Sciatic nerve (tissue), 2 donors: ENCODE measurements at regions not wholly inside any gene's neighbourhood (a gene's known extent, or its start where the extent isn't known, plus 50 kb on each side); places are given as distances from the start of the nearest gene placed in this dataset.

ENCODE experiments used
- ATAC-seq: fragments of 200-7000 bp; cut with Tn5 transposase; one replicate; pipeline ENCODE4 v1.9.1; 2020; ENCODE audit warnings: mild to moderate bottlenecking, moderate library complexity
- DNase-seq: peaks from one replicate; pipeline ENCODE4 v3.0.0-alpha.2; 2020; ENCODE audit warnings: low spot score
- intact Hi-C: fragments of 100-400 bp; cut with DNase I; formaldehyde crosslinking; loops from one replicate; pipeline ENCODE4 v1.14.2; 2022
- donor health status: DM: no; HTN: no; CAD: no.
- donor health status: DM: no; HTN: no; CAD: no.

DNA sequence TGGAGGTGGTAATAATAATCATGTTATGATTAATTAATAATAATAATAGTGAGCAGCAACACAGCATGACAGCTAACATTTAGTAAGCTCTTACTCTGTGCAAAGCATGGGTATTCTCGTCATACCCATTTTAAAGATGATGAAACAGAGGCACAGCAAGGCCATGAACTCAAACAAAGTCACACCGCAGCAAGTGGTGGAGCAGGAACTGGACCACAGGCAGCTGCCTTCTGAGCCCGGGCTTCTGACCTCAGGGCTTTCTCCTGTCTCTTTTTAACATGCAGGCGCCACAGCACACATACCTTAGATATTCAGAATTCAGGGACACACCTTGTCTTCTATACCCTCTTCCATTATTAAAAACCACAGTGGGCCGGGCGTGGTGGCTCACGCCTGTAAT lies 50.7 kb upstream of the SPATA12 start:
- intact Hi-C loops = no loop called here
- DNase-seq = no peak
- ATAC-seq = no peak

DNA sequence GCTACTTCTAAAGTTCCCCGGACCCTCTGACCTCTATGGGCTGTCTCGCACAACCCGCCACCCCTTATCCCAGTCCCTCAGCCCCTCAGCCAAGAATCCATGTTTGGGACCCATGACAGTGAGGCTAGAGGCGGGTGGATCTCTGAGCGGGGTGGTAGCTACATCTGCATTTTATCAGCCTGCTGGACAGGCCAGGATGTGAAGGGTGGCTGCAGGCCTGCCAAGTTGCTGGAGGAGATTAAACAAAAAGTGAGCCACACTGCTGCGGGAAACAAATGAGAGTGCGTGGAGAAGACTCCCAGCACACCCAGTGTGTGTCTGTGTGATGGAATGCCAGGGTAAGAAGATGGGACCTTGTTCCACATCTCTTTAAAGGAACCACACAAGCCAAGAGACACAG lies 51.1 kb upstream of the SPATA12 start:
- ATAC-seq = no peak
- no peak for DNase-seq
- intact Hi-C loops = no loop called here

DNA sequence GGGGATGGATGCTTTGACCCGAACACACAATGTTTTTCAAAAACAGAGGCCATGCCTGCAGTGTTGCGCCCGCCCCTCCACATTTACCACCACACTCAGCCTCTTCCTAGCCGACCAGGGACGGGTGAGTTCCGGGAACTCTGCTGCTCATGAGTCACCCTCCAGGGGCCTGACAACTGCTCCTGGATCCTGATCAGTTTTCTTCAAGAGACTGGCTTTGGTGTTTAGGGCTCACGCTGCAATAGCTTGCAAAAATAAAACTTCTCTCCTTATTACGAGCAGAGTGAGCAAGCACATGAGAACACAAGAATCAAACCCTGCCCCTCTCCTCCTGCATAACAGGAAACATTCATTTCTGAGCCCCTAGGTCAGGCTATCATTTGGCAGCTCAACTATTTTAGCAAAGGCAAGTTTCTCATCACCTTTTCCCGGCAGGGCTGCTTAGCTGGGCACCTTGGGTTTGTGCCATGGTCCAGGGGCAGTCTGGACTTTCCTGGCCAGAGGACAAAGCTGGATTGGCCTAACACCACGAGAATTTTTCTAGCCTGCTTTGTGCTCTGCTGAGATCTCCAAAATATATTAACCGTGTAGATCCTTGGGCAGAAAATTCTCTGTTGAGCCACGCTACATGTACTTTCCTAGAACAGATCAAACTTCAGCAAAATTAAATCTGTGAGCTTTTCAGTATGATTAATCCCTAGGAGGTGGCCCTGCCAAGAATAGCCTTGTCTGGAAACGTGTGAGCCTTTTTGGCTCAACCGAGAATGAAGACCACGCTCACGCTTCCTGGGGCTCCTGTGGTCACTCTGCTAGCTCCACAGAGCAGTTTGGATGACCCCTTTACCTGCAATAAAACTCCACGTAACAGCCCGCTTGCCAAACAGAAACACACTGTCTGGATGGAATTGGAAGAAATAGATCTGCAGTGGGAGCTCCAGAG lies 52.7 kb upstream of the SPATA12 start:
- ATAC-seq = peak; percentile 92

DNA sequence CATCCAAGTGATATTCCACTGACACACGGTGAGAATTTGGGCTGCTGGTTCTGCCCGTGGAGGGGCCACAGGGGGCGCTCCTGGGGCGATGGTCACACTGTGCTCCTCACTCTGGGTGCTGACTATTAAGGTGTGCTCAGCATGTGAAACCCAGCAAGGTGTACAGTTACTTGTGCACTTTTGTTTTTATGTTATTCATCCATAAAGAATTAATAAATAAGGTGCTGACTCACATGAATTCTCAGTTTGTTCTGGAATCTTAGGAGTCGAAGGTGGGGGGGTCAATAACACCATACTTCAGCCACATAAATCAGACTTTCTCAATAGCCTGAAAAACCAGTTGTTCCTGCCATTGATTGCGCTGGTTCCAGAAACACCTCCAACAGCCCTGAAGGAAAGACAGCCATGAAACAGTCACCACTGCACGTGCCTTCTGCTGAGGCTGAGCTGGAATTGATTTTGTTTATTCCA lies 53.5 kb upstream of the SPATA12 start:
- intact Hi-C loops = no loop called here
- ATAC-seq = peak; percentile 42
- DNase-seq = no peak

More for the DNA sequence above, 52.7 kb upstream of the SPATA12 start:
- intact Hi-C loops = no loop called here
- peak; percentile 82 for DNase-seq

DNA sequence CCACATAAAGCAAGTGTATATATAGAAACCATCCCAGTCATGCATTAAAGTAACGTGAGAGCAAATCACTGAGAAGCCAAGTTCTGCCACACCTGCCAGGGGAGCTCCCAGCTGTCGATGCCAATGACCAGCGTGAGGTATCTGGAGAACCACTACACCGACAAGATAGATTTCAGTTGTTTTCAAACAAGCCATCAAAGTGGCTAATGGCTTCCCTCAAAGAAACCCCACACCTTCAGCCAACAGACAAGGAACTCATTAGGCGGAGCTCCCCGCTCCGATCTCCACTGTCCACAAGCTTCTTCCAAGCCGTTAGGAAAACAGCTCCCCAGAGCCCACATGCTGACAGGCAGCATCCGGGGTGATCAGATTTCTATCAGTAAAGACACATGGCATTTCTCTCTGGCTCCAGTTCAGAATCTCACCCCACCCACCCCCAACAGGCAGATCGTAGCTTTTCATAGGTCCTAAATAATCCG lies 54.2 kb upstream of the SPATA12 start:
- ATAC-seq (no peak), DNase-seq (no peak)
- intact Hi-C loops = no loop called here

DNA sequence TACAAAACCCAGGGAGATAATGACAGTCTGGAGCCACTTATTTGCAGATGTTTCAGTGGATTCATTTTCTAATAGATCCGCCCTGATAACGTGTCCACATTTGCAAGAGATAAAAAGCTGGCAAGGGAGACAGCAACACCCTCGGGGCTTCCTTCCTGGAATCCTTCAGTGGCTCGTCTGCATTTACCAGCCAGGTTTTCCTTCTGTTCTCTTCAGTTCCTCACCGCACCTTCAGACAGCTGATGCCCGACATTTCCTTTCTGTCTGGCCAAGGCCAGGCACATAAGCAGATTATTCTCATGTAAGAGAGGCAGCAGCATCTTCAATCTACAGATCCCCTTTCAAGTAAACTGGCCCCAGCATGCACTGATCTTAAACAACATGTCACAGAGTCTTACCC lies 56.2 kb upstream of the SPATA12 start:
- intact Hi-C loops = no loop called here
- DNase-seq (no peak), ATAC-seq (no peak)

DNA sequence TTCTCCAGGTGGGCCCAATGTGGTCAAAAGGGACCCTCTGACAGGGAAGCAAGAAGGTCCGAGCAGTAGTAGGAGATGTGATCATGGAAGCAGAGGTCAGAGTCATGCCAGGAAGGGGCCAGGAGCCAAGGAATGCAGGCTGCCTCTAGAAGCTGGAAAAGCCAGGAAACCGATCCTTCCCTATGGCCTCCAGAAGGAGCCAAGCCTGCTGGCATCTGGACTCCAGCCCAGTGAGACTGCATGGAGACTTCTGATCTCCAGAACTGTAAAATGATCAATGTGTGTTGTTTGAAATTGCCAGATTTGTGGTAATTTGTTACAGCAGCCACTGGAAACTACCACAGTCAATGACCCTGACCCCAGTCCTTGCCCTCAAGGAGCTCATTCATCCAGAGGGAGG lies 56.8 kb upstream of the SPATA12 start:
- DNase-seq (no peak), ATAC-seq (no peak)
- intact Hi-C loops = no loop called here

DNA sequence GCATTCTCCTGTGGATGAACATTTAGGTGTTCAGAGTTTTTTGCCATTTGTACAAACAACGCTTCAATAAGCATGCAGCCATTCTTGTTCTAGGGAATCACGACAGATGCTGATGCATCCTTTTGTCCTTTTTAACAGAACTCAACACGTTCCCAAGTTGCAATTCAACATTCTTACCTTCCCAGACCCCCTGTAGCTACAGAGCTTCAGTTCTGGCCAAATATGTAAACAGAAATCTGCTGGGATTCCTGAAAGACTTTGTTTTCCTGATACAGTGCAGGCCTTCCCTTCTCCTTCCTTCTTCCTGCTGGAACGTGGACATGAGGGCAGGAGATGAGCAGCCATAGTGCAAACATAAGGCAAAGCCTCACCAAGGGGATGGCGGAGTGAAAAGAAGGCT lies 59.1 kb upstream of the SPATA12 start:
- intact Hi-C loops = no loop called here
- no peak for ATAC-seq
- no peak for DNase-seq

DNA sequence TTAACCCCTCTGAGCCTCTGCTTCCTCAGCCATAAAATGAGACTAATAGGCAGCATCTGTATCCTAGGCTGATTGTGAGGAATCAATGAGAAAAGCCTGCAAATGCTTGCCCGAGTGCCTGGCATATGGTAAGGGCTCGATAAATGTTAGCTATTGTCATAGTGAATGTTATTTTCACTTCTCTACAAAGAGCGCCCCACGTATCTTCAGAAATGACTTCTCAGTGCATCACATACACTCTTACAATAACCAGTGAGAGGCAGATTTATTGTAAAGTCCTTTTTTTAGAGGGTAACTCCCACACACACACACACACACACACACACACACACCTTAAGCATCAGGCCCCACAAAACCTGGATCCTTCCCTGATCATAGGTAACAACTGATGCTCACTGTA lies 60.5 kb upstream of the SPATA12 start:
- DNase-seq (no peak), ATAC-seq (no peak)
- intact Hi-C loops = no loop called here

DNA sequence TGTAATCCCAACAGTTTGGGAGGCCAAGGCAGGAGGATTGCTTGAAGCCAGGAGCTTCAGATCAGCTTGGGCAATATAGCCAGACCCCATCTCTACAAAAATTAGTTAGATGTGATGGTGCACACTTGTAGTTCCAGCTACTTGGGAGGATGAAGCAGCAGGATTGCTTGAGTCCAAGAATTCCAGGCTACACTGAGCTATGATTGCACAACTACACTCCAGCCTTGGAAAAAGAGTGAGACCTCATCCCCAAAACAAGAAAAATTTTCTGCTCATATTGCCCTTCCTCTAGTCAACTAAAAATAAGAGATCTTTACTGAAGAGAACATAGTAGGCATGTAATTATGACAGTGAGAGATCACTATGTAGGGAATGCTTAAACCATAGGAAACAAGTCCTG lies 60.9 kb upstream of the SPATA12 start:
- no peak for ATAC-seq
- intact Hi-C loops = no loop called here
- no peak for DNase-seq

DNA sequence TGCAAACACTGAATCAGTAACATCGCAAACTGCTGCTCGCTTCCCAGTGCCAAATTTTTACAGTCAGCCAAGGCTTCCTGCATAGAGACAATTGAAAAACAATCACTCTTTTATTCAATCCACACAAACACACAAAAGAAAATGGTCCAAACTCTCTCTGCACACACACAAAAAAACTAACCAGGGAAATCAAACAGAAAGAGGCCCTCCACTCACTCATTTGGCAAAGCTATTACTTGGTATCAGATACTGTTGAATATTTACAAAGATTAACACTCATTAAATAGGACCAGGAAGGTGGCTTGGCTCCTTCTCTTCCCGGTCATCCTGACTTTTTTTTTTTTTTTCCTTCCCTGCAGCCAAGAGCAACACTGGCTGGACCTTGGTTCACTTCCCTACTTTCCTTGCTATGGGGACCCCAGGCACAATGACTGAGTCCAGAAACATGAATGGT lies 62.4 kb upstream of the SPATA12 start:
- peak; percentile 70 for ATAC-seq
- intact Hi-C loops = no loop called here
- DNase-seq = no peak

DNA sequence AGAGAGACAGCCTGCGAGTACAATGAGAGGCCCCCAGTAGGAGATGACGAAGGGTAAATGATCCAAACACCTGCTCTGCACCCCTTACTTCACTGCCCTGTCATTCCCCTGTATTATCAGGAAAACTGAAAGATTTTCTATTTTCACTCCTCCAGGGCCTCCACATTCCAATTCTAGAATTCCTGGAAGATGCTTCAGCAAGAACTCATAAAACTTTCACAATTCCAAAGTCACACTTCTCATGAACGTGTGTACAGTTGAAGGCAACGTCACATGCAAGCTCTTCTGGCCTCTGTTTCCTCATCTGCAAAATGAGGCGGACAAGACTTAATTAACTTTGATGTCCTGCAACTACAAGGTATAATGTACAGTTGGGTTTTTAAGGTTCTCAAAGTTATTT lies 62.8 kb upstream of the SPATA12 start:
- ATAC-seq (peak; percentile 83), DNase-seq (no peak)
- intact Hi-C loops = no loop called here

DNA sequence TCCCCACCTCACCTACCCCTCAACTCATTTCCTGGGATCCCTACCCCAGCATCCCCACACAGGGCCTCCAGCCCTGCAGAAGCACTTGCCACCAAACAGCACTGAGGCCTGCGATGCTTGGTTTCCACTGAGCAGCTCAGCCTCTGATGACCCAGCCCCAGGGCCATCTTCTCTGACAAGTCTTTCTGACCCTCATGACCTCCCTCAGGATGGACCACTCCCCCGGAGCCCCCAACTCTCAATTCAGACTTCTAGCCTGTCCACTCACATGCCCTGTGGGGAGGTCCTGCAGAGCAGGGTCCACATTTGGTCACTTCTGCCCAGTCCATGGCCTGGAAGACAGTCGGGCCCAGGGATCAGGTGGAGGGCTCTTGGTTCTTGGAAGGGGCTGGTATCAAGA lies 63.4 kb upstream of the SPATA12 start:
- ATAC-seq = no peak
- intact Hi-C loops = no loop called here
- DNase-seq = no peak

DNA sequence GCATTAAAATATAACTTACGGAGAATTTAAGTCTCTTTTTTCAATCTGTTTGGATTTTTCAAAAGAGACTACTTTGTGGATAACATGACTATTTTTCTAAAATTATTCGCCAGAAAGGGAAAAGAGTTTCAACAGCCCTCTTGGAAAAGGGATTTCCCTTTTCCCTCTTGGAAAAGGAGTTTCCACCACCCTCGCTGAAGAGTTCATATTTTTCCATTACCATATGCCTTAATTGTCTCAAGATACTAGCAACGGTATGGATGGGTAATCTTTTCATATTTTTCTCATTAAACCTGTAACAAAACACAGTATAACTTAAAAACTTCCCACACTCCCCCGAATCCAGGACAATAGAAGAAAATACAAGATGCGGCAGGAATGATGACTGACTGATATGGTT lies 66.1 kb upstream of the SPATA12 start:
- intact Hi-C loops = no loop called here
- no peak for DNase-seq
- no peak for ATAC-seq

DNA sequence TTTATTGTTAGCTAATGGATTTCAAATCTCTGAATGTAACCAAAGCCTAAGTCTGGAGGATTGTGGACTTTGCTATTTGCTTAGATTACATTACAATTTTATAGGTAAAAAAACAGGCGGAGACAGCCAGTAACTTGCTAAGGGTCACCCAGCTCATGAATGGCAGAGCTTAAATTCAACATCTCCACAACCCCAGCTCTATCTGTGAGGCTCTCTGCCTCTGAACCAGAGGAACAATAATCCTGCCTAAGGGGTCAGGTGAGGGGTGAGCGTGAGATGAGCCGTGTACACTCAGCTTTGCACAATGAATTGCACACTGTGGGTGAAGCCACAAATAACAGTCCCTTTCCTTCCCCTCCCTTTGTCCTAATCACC lies 69.8 kb upstream of the SPATA12 start:
- intact Hi-C loops = no loop called here
- no peak for ATAC-seq
- DNase-seq = no peak

DNA sequence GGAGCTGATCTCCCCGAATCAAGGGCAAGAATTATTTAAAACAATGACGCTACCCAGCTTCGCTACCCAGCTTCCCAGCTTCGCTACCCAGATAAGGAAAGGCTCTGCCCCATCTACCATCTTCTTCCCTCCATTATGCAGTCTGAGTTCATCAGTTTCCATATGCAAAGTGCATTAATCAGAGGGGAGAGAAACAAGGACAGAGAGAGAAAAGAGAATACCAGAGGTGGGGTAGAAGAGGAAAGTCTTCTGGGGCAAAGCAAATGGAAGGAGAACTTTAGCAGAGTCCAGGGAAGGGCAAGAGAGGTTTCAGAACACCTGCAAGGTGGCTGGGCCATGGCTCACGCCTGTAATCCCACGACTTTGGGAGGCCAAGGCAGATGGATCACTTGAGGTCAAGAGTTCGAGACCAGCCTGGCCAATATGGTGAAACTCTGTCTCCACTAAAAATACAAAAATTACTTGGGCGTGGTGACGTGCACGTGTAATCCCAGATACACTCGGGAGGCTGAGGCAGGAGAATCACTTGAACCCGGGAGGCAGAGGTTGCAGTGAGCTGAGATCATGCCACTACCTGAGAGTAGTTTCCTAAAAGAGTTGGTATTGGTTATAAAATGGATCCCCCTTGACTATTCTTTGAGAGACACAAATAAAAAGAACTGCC lies 70.4 kb upstream of the SPATA12 start:
- no peak for ATAC-seq
- no peak for DNase-seq

DNA sequence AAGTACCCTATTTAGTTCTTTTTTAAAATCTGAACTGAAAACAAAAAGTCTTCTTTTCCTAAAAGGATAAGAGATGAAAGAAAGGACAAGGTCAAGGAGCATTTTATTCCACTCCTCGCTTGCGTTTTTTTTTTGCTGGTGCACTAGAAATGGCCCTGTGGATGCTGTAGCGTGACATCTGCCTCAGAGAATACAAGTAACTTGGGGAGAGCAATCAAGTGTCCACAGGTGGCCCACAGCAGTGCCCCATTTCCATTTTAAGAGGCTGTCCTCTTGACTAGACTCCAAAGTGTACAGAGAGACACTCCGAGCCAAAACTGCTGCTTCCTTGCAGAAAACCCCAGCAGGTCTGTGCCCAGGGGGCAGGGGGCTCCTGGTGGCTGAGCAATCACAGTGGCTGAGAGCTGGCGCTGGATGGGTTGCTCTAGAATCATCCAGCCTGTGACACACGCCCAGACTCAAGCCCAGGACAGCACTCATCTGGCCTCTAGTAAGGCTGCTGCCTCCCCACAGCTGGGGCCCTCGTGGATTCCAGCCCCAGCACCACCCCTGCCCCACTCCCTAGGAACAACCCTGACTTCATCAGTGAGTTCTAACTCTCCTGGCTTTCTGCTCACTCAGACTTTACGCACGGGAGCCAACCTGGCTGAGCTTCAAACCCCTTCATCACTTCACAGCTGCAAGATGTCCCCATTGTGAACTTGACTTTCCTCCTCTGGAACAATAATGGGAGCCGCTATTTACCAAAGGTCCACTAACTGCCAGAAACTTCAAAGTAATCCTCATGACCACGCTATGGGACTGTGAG lies 71.1 kb upstream of the SPATA12 start:
- intact Hi-C loops = loop anchor here (5.0 kb wide), 1 partner anchor 287 kb away; no protein-coding TSS in a partner anchor
- DNase-seq (no peak), ATAC-seq (peak; percentile 53)

More for the DNA sequence above, 70.4 kb upstream of the SPATA12 start:
- intact Hi-C loops = loop anchor here (5.0 kb wide), 1 partner anchor 288 kb away; no protein-coding TSS in a partner anchor

DNA sequence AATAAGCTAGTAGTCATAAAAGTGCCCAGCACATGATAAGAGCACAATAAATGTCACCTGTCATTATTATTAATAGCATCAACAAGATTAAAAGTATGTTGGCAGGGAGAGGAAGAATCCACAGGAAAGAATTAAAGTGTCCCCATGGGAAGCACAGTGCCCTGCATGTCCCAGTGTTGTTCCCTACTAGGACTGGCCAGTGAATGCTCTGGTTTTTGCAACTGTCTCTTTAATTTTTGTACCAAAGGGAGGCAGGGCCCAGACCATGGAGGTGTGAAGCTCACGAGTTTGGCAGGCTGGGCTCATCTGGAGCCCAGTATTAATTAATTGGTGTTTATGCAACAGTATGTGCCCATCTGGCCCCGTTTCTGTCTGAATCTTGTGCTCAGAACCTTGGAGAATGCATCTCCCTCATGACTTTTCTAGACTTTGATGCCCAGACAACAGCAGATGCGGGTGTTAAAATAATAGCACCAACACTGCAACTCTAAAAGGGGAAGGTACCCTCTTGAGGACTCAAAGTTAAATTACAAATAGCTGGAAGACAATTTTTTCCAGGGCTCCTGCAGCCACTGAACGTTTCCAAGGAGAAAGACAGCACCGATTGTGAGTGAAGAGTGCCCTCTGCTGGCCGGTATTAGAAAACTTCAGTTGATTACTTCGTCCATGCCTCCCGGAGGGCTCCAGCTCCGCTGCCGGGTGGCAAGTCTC lies 71.9 kb upstream of the SPATA12 start:
- peak; percentile 85 for ATAC-seq
- intact Hi-C loops = loop anchor here (5.0 kb wide), 1 partner anchor 286 kb away; no protein-coding TSS in a partner anchor
- DNase-seq = peak; percentile 93
